H4 (cell line): ENCODE measurements at regions not wholly inside any gene's neighbourhood (a gene's known extent, or its start where the extent isn't known, plus 50 kb on each side); places are given as distances from the start of the nearest gene placed in this dataset.
"Not testable (repeated sequence)": the region's sequence is repeated elsewhere in the genome, so short reads cannot be mapped to it uniquely, and the experiment has no call there.

Experiments
- DNase-seq: peaks from one replicate; pipeline ENCODE4 v3.0.0-alpha.2; 2015; ENCODE audit warnings: low spot score

DNA sequence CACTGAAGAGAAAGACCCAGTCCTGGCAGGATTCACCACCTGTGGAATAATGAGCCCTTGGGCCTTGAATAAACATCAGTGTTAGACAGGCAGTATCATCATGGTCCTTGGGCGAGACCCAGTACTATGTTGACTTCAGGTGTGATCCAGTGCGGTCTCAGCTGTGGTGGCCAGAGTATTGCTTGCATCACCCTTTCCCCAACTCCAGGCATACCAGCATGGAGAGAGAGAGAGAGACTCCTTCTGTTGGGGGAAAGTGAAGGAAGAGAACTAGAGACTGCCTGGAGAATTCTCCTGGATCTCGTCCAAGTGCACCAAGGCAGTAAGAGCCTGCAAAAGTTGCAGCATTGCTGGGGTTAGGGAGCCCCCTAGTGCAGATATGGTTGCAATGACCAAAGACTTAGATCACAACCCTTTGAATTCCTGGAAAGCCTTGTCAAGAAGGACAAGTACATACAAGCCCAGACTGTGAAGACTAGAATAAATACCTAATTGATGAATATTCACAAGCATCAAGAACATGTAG is 61.1 kb upstream of the VAMP7 start:
- DNase-seq: peak; percentile 72

- DNase-seq: peak; percentile 4
Observed at GRCh38 chrX:155819525-155819924, 61.6 kb upstream of the VAMP7 start.

DNA sequence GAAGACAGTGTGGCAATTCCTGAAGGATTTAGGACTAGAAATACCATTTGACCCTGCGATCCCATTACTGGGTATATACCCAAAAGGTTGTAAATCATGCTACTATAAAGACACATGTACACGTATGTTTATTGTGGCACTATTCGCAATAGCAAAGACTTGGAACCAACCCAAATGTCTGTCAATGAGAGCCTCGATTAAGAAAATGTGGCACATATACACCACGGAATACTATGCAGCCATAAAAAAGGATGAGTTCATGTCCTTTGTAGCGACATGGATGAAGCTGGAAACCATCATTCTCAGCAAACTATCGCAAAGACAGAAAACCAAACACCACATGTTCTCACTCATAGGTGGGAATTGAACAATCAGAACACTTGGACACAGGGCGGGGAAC is 66.8 kb upstream of the VAMP7 start:
- not testable (repeated sequence) for DNase-seq

DNA sequence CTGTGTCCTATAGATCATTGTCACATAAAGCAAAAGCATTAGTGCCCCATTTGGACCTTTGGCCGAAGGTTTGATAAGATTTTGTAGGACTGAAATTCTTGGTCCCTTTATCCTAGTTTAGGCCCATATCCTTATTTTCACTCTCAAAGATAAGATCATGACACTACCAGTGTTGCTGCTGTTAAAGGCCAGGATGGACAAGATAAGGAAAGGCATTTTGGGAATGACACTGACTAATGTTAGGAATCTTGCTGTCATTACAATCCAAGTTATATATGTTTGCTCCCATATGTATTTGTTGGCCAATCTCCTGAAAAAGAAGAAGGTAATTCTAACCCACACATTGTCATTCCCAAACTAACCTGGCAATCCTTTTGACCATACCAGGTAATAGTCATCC is 101.3 kb upstream of the VAMP7 start:
- DNase-seq: no peak

GRCh38 chrX:155778844-155779553 is 102.1 kb upstream of the VAMP7 start:
- DNase-seq: no peak

GRCh38 chrX:155774387-155774786 is 106.8 kb upstream of the VAMP7 start:
- DNase-seq: no peak

DNA sequence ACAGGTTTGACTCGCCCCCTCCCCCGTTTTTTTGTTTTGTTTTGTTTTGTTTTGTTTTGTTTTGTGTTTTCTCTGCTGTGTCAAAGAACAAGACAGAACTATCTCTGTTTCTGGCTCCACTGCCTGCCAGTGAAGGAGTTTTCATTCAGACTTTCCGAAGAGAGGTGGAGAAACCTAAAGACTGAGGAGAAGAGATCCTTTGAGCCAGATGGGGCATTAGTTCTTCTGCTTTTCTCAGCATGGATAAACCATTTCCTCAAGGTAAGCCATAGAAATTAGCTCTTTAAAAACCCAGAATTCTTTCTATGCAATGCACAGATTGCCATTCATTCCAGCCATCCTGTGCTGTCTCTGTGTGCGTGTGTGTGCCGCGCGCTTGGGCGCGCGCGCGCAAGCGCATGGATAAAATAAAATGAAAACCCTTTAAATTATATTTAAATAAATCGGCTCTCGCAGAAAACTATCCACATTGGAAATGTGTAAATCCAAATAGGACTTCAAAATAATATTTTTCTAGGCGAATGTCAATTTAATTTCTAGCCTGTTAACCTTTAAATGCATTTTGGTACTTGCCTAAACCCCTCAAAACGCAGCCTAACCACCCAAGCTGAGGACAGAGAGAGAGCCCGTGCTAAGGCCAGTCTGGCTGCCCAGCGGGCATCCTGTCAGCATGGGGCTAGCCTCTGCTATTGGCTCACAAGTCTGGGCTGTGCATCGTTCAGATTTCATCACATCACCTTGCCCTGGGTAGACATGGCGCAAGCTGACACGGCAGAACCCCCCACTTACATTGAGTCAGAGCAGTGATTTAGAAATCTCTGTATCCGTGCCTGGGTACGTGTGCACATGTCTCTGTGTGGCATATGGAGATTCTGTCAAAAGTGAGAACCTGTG is 113.0 kb upstream of the VAMP7 start:
- DNase-seq: peak; percentile 60

GRCh38 chrX:155767051-155767875 is 113.9 kb upstream of the VAMP7 start:
- peak; percentile 88 for DNase-seq

GRCh38 chrX:155766321-155766720 is 114.8 kb upstream of the VAMP7 start:
- no peak for DNase-seq

GRCh38 chrX:155761185-155761584 is 120.0 kb upstream of the VAMP7 start:
- no peak for DNase-seq

GRCh38 chrX:155757046-155757759 is 123.9 kb upstream of the VAMP7 start:
- DNase-seq: no peak

DNA sequence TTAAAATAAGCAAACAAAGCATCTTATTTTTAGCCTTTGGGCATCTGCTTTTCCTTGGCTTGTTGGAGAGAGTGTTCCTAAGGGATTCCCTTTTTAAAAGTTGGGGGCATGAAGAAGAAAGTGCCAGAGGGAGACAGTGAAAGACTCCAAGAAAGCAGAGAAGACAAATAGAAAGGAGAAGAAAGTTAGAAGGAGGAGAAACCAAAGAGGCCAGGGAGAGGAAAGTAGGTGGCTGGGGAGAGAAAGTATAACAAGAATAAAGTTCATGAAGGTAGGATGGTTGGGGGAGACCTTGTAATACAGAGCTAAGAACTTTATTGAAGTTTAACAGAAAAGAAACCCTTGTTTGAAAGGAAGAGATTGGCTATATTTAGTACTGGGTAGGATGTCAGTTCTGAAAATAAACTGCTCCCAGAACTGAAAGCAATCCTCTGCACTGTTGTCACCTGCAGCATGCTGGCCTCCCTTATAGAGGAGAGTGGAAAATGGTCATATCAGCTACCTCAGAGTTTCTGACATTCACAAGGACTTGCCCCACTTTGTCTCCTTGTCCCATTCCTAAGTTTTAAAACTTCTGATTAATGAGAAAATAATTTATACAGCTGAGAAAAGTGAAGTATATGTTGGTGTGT is 125.3 kb upstream of the VAMP7 start:
- no peak for DNase-seq

DNA sequence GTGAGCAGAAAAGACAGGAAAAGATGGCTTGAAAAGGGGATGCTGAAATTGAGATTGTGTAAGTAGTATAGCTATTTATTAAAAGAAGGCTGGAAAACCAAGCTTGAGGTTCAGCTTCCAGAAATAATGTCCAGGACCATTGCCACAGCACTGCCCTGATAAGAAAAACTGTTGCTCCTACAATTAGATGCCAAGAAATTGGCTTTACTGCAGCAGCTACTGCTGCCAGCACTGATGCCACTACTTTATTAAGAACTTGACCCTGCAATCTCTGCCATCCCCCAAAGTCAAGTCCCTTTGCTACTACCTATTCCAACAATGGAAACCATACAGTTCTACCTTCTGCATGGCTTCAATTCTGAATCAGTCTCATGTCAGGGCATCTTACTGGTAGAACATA is 130.0 kb upstream of the VAMP7 start:
- no peak for DNase-seq

DNA sequence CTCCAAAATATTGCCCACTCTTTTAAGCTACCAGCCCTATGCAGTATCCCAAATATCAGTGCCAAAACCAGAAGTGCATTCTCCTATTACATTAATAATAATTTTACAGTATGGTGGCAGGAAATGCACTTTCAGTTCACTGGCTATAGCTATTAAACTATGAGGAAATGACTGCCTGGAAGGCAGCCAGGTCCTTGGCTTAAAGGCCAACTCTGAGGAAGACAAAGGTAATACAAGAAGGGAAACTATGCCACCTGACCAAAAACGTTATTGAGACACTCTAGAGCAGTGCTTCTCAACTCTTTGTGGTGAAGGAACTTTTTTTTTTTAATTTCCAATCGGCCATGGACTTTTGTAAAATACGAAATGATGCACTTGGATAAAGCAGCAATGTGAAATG is 133.6 kb upstream of the VAMP7 start:
- peak; percentile 59 for DNase-seq

- peak; percentile 79 for DNase-seq
Observed at GRCh38 chrX:155745792-155746191, 133.0 kb upstream of the TMLHE start.

GRCh38 chrX:155744534-155744933 is 131.8 kb upstream of the TMLHE start:
- DNase-seq: no peak

- not testable (repeated sequence) for DNase-seq
Observed at GRCh38 chrX:155728335-155728734, 115.6 kb upstream of the TMLHE start.

- DNase-seq: no peak
Observed at GRCh38 chrX:155718972-155719586, 106.3 kb upstream of the TMLHE start.

DNA sequence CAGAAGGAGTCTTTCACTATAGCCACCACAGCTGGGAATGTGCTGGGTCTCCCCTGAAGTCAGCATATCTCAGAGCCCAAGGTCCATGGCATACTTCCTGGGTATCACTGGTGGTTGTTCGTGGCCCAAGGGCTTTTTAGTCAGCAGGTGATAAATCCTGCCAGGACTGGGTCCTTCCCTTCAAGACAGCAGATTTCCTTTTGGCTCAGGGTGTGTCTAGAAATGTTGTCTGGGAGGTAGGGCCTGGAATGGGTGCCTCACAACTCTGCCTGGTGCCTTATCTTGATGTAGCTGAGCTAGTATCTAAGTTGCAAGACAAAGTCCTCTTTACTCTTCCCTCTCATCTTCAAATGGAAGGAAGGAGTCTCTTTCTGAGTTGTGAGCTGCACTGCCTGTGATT is 102.4 kb upstream of the TMLHE start:
- DNase-seq: no peak

DNA sequence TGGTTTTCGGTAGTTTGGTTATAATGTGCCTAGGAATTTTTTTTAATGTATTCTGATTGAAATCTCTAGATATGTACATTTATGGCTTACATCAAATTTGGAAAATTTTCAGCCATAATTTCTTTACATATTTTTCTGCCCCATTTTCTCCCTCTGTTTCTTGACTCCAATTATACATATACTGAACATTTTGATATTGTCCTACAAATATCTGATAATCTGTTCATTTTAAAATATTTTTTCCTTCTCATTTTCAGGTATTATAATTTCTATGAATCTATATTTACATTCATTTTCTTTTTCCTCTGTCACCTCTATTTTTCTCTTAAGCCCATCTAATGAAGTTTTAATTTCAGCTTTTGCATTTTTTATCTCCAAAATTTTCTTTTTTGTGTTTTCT is 82.7 kb upstream of the TMLHE start:
- no peak for DNase-seq
